GM21381 (cell line): ENCODE measurements at regions not wholly inside any gene's neighbourhood (a gene's known extent, or its start where the extent isn't known, plus 50 kb on each side); places are given as distances from the start of the nearest gene placed in this dataset.
"Not testable (repeated sequence)": the region's sequence is repeated elsewhere in the genome, so short reads cannot be mapped to it uniquely, and the experiment has no call there.

ENCODE experiments used
- ATAC-seq: cut with Tn5 transposase; IDR thresholded peaks from one replicate; pipeline ENCODE4 v1.9.1; 2021; ENCODE audit warnings: mild to moderate bottlenecking, moderate library complexity; ENCODE audit not compliant: unreplicated experiment

DNA sequence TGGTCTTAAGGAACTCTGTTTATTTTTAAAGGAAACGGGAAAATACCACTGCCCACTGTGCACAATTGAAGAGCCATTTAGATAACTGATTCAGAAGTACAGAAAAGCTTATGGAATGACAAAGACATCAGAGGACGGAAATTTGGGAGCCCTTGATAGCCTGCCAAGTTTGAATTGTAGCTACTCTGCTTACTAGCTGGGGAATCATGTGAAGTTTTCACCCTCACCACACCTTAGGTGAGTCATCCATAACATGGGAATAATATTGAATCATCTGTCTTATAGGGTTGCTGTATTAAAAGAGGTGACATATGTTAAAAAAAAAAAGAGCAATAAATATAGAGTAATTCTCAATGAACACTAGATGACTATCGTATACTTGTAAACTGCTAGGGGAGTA, 1104.2 kb downstream of the GATA3 start:
- ATAC-seq: no peak

- no peak for ATAC-seq
Observed at GRCh38 chr10:9160275-9160674, 1105.8 kb downstream of the GATA3 start.

DNA sequence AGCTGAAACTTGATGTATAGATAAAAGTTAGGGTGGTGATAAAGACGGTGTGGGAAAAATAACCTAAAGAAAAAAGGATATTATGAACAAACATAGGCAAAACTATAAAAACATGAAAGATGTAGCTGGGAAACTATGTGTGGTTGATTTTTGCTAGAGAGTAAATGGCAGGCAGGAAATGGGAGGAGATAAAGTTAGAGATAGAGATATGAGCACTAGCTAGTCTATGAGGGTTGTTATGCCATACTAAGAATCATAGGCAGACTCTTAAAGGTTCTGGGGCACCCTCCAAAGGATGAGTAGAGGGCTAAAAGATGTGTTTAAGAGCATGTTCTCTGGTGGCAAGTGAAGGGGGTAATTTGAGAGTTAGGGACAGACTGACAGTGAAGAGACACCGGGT, 1109.2 kb downstream of the GATA3 start:
- no peak for ATAC-seq

DNA sequence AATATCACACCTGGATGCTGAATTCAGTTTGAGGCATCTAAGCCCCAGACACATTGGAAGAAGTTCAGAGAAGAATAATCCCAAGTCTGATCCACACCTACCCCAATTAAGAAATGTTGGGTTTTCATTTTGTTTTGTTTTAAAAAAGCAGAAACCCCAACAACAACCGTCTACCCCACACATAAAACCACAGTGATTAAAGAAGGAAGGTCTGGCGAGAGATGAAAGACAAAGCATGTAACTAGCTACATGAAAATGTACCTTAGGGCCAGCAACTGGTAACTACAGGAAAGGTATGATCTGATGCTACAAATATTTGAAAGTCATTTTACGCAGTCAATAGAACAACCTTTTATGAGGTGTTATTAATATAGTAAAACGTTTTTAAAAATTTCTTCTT, 1112.3 kb downstream of the GATA3 start:
- no peak for ATAC-seq

- ATAC-seq: no peak
Observed at GRCh38 chr10:9172276-9172675, 1117.8 kb downstream of the GATA3 start.

- no peak for ATAC-seq
Observed at GRCh38 chr10:9175200-9175599, 1120.7 kb downstream of the GATA3 start.

- ATAC-seq: not testable (repeated sequence)
Observed at GRCh38 chr10:9183197-9183880, 1128.9 kb downstream of the GATA3 start.

- ATAC-seq: no peak
Observed at GRCh38 chr10:9188022-9188810, 1133.7 kb downstream of the GATA3 start.

DNA sequence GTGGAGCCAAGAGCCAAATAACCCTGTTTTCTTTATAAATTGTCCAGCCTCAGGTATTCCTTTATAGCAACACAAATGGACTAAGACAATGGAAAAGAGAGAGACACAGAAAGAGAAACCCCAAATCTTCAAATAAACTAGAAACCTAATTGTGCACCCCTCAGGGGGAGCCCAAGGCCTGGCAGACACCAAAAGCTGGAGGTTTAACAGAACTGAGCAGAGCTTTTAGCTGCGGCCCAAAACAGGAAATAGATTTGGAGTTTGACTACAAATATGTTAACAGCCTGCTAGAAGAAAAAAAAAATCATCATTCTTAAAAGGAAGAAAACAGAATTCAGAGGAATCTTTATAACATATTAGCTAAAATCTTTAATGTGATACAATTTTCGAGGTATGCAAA, 1135.0 kb downstream of the GATA3 start:
- ATAC-seq: no peak

- ATAC-seq: no peak
Observed at GRCh38 chr10:9193120-9193519, 1138.6 kb downstream of the GATA3 start.

DNA sequence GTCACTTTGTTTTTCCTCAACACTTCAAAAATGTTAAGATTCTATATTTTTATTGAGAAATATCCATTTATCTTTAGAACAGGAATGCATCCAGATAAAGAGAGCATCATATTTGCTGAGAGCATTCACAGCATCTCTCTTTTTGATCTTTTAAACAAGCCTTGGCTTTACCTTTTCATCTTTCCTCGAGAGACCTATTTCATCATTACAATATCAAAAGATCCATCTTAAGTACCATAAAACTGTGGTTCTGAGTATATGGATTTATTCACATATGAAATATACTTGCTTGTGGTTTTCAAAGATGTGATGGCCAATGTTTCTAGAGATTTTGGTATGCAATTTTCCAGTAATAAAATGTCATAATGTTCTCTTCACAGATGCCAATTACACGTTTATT, 1140.9 kb downstream of the GATA3 start:
- ATAC-seq: no peak

DNA sequence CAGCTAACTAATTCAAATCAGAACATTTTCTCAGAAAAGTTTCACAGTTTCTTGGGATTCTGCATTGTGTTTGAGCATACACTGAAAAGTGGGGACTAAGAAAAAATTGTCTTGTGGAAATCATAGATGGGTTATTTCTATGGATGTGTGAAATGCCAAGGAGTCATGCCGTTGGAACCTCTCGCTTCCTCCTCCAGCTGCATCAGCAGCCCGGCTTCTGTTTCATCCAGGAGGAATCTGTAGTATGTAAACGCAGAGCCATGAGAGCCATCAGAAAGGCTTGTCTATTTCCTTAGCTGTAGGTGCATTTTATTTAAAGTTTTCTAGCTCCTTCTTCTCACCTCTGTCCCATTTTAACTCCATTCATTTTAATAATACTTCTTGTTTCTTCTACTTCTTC, 1144.1 kb downstream of the GATA3 start:
- ATAC-seq: no peak

DNA sequence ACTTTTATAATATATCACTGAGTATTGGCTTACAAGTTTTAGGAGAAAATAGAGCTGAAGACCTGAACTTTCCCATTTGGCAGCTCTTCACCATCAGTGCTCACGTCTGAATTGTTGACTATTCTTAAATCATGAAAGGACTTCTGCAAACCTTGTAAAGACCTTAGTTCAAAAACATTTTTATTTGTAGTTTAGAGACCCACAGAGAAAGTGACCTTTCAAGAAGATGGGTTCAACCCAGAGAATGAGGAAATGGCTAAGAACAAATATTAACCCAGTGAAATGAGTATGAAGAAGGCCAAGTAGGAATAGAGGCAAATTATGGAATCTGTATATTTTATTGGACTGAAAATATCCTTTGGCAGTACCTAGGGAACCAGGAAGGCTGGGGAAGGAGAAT, 1151.1 kb downstream of the GATA3 start:
- no peak for ATAC-seq

DNA sequence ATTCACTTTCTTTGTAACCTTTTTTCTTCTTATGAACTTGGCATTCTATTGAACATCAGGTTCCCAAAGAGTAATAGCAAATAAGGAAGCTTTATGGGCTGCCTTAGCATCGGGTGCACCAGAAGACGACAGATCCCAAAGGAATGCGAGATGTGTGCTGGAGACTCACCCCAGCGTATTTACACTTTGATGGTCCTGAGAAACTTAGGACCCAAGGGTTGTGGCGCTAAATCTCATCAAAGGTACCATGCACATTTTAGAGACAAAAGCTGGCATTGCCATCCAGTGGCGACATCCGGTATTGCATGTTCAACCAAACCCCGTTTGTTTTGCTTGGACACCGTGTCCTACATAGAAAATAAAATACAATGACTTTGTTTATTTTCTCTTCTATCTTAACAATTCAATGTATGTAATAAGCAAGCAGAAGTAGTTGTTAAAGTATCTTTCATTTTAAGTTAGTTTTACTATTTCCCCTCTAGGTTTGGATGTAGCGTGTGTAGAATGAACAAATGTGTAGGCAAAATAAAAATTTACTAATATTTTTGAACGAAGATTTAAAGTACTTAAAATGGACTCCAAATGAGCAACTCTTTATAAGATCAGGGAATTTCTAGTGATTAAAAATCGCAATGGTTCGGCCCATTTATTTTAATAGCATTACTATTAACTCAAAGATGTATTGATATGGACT, 1154.8 kb downstream of the GATA3 start:
- ATAC-seq: peak; percentile 72

GRCh38 chr10:9211228-9211627, 1156.7 kb downstream of the GATA3 start:
- ATAC-seq: no peak

GRCh38 chr10:9214618-9215017, 1160.1 kb downstream of the GATA3 start:
- ATAC-seq: no peak

- no peak for ATAC-seq
Observed at GRCh38 chr10:9215121-9215520, 1160.6 kb downstream of the GATA3 start.

GRCh38 chr10:9219860-9220259, 1165.4 kb downstream of the GATA3 start:
- ATAC-seq: no peak

- ATAC-seq: no peak
Observed at GRCh38 chr10:9222917-9223316, 1168.4 kb downstream of the GATA3 start.

DNA sequence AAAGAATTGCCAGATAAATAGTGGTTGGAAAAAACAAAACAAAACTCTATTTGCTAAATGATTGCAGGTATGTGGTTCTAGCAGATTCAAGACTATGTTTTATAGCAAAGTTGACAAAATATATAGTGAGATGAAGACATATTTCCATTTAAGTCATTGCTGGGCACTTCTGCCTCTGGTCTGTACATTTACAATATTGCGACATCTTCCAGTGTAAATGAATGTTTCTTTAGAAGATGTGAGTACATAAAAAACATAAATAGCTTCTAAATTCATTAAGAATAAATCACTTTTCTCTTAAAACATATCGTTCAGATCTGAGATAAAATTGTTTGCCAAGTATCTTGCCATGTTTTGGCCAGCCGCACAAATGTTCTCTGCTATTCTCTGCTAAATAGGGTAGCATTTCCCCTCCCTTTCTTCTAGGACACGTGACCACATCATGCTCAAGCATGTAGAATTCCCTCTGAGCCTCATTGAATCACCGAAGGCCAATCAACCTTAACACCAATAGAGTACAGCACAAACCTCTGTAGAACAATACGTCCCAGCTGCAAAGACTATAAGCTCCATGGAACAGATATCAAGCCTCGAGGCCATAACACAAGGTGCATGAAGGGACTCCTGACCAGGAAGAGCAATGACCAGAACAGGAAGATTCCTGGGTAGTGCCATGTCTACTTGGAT, 1173.3 kb downstream of the GATA3 start:
- no peak for ATAC-seq

GRCh38 chr10:9228771-9229170, 1174.3 kb downstream of the GATA3 start:
- ATAC-seq: no peak
